ENCODE measurements at regions not wholly inside any gene's neighbourhood (a gene's known extent, or its start where the extent isn't known, plus 50 kb on each side); places are given as distances from the start of the nearest gene placed in this dataset.

- no peak overlapping the region for H3K27ac ChIP-seq (replicated peaks)
- TF ChIP-seq GABPA (IDR thresholded peaks at IDR 0.05; ENCODE audit: low read depth) (no peak), CTCF (IDR thresholded peaks at IDR 0.05; ENCODE audit: insufficient read depth, low read length) (no peak), POLR2AphosphoS5 (IDR thresholded peaks at IDR 0.05; ENCODE audit: low read depth) (no peak)
- H3K4me3 ChIP-seq (replicated peaks; ENCODE audit: insufficient read depth, low read length), result no peak overlapping the region
- peaks cover 3% of the 10 kb centered on the region for H3K27me3 ChIP-seq (ENCODE audit: insufficient read depth, poor library complexity, severe bottlenecking)
- DNase-seq (ENCODE audit: low read depth in 1 of 2, low spot score in 1 of 2), result no peak
Measured at GRCh38 chr21:35484032-35484431, 434.9 kb upstream of the RUNX1 start.

GRCh38 chr21:35482933-35483662, 434.0 kb upstream of the RUNX1 start:
- H3K27me3 ChIP-seq (ENCODE audit: insufficient read depth, poor library complexity, severe bottlenecking), result peaks cover 3% of the 10 kb centered on the region
- H3K4me3 ChIP-seq (replicated peaks; ENCODE audit: insufficient read depth, low read length), result no peak overlapping the region
- no peak overlapping the region for H3K27ac ChIP-seq (replicated peaks)
- TF ChIP-seq REST (IDR thresholded peaks at IDR 0.05; ENCODE audit: insufficient replicate concordance, low read depth) (no peak), SPI1 (IDR thresholded peaks at IDR 0.05; ENCODE audit: borderline replicate concordance, low read depth) (no peak), POLR2AphosphoS5 (IDR thresholded peaks at IDR 0.05; ENCODE audit: low read depth) (no peak), GABPA (IDR thresholded peaks at IDR 0.05; ENCODE audit: low read depth) (no peak), CTCF (IDR thresholded peaks at IDR 0.05; ENCODE audit: insufficient read depth, low read length) (no peak)
- DNase-seq (ENCODE audit: low read depth in 1 of 2, low spot score in 1 of 2), result no peak

- H3K27me3 ChIP-seq (ENCODE audit: insufficient read depth, poor library complexity, severe bottlenecking), result peaks cover 3% of the 10 kb centered on the region
Measured at GRCh38 chr21:35482096-35482495, 433.0 kb upstream of the RUNX1 start.

More at GRCh38 chr21:35482096-35482495, 433.0 kb upstream of the RUNX1 start:
- DNase-seq (ENCODE audit: low read depth in 1 of 2, low spot score in 1 of 2), result no peak
- Histone ChIP-seq H3K27ac (replicated peaks) (no peak overlapping the region), H3K4me3 (replicated peaks; ENCODE audit: insufficient read depth, low read length) (no peak overlapping the region)
- TF ChIP-seq CTCF (IDR thresholded peaks at IDR 0.05; ENCODE audit: insufficient read depth, low read length) (no peak), SPI1 (IDR thresholded peaks at IDR 0.05; ENCODE audit: borderline replicate concordance, low read depth) (no peak), GABPA (IDR thresholded peaks at IDR 0.05; ENCODE audit: low read depth) (no peak), POLR2AphosphoS5 (IDR thresholded peaks at IDR 0.05; ENCODE audit: low read depth) (no peak), REST (IDR thresholded peaks at IDR 0.05; ENCODE audit: insufficient replicate concordance, low read depth) (no peak)

Measured in HL-60 (cell line).